ENCODE measurements at regions not wholly inside any gene's neighbourhood (a gene's known extent, or its start where the extent isn't known, plus 50 kb on each side); places are given as distances from the start of the nearest gene placed in this dataset.

- TF ChIP-seq CTCF (IDR thresholded peaks at IDR 0.05; ENCODE audit: low read depth, low read length, poor library complexity, severe bottlenecking) = no peak
- TF ChIP-seq EZH2phosphoT487 (IDR thresholded peaks at IDR 0.05; ENCODE audit: borderline replicate concordance, low read length) = no peak
These were observed 271.3 kb downstream of the MREG start for GRCh38 chr2:215742021-215742420.

All from DOHH2 (cell line).